Upper lobe of left lung (tissue), 6 donors: ENCODE measurements at regions not wholly inside any gene's neighbourhood (a gene's known extent, or its start where the extent isn't known, plus 50 kb on each side); places are given as distances from the start of the nearest gene placed in this dataset.

Source experiments
- ATAC-seq, 2 donors: fragments of 200-7000 bp; cut with Tn5 transposase; one replicate each; pipeline ENCODE4 v1.9.1; 2022; ENCODE audit warnings: mild to moderate bottlenecking in 2 of 2, moderate library complexity in 2 of 2; ENCODE audit not compliant: low FRiP score in 2 of 2
- DNase-seq, 2 donors: peaks; one replicate each; pipeline ENCODE4 v3.0.0-alpha.2; 2019 to 2020
- H3K27ac ChIP-seq, 4 donors: fragments of 200-600 bp; sonication (generic); one replicate each; pipeline ENCODE4 v1.5.1; 2016 to 2019
- H3K27me3 ChIP-seq, 4 donors: fragments of 200-600 bp; sonication (generic); one replicate each; pipeline ENCODE4 v1.5.1; 2017 to 2019
- H3K36me3 ChIP-seq, 4 donors: fragments of 200-600 bp; sonication (generic); one replicate each; pipeline ENCODE4 v1.5.1; 2016 to 2019
- H3K4me1 ChIP-seq, 4 donors: fragments of 200-600 bp; sonication (generic); one replicate each; pipeline ENCODE4 v1.5.1; 2018 to 2019
- H3K4me3 ChIP-seq, 4 donors: fragments of 200-600 bp; sonication (generic); one replicate each; pipeline ENCODE4 v1.5.1; 2017 to 2019; ENCODE audit warnings: mild to moderate bottlenecking in 2 of 4, moderate library complexity in 1 of 4
- H3K9me3 ChIP-seq, 4 donors: fragments of 200-600 bp; sonication (generic); one replicate each; pipeline ENCODE4 v1.5.1; 2018 to 2019
- EP300 ChIP-seq, 4 donors: sonication (generic); formaldehyde crosslinking; IDR thresholded peaks; one replicate each; pipeline ENCODE4 v1.5.1; 2017; ENCODE audit warnings: antibody characterized with exemption in 4 of 4, control low read depth in 2 of 4
- POLR2A ChIP-seq, 4 donors: fragments of 450-650 bp; IDR thresholded peaks; one replicate each; pipeline ENCODE4 v1.5.1; 2016 to 2017; ENCODE audit warnings: antibody characterized with exemption in 4 of 4, mild to moderate bottlenecking in 2 of 4
- POLR2AphosphoS5 ChIP-seq, 2 donors: sonication (generic); formaldehyde crosslinking; IDR thresholded peaks; one replicate each; pipeline ENCODE4 v1.5.1; 2017; ENCODE audit warnings: antibody characterized with exemption in 2 of 2
- WGBS, 2 donors: methylation state at CpG; one replicate each; pipeline ENCODE4 v1.1.5; 2017 to 2018; 5-methylcytosine and 5-hydroxymethylcytosine counted together
- TF ChIP-seq, protein P1 (sequence below), 6 experiments: fragments of 450-650 bp in 4 of 6; fragments of 200-600 bp in 2 of 6; sonication (generic) in 2 of 6; IDR thresholded peaks; one replicate each; pipeline ENCODE4 v1.5.1; 2016 to 2019; ENCODE audit warnings: antibody characterized with exemption in 6 of 6
- donor health status: DM: no; HTN: no; CAD: no; lungs with moderate emphysema.
- donor health status: DM: no; HTN: yes; CAD: no; lungs with severe emphysema.

DNA sequence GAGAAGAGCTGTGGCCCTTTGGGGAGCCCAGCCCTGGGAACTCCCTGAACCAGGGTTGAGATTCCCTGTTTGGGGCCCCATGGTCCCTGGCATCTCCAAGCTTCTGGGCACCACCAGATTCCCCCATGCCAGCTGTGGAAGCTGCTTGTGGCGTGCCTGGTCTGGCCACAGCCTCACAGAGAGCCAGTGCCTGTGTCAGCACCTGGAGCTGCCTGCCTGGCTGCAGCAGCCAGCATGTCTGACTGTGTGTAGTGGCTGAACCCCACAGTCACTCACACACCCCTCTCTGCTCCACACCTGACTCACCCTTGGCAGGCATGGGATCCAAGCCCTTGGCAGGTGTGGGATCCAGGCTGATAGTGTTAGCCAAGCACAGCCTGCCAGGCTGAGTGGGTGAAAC, 97.2 kb upstream of the GALNTL6 start:
- no peaks in the 10 kb centered on the region for H3K27me3 ChIP-seq
- peaks cover 0 to 3% (median 0%) of the 10 kb centered on the region in 4 donors for H3K9me3 ChIP-seq
- ATAC-seq (peak in 1 of 2 donors; percentile 35), DNase-seq (peak in 1 of 2 donors; percentile 29)
- WGBS, 2 donors, result 100% methylated on average over 1 of the region's 1 CpG; no CpG with 5 or more reads in 1 of the 2 donors
- no peak overlapping the region for H3K27ac ChIP-seq
- no peak for TF ChIP-seq EP300 (IDR thresholded peaks at IDR 0.05)
- H3K4me3 ChIP-seq, result no peak overlapping the region
- no peaks in the 10 kb centered on the region for H3K4me1 ChIP-seq
- H3K36me3 ChIP-seq, result no peaks in the 10 kb centered on the region

DNA sequence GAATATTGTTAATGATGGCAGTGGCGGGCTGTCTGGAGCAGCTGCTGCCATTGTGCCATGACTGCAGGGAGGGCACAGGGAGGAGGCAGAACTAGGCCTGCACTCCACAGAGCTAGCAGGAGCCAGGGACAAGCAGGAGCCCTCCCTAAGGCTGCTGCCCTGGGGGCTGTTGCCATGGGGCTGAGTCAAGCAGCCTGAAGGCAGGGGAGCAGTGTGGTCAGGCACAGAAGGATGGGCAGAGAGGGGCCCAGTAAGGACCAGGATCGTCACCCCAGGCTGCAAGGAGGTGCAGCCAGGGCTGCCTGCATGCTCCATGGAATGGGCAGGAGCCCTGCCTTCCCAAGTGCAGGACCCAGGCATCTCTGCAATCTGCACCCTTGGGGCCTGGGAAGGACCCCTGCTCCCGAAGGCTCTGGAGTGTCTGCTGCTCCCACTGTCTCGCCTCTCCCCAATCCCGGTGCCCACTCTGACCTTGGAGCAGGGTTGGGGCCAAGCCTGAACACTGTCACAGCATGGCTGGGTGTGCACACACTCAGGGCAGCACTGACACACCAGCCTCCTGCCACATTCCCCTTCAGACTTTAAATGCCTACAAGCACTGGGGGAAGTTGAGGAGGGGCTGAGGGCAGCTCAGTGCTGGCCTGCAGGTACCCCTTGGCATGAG, 98.3 kb upstream of the GALNTL6 start:
- Histone ChIP-seq H3K4me3 (no peak overlapping the region), H3K27ac (no peak overlapping the region), H3K9me3 (peaks cover 0 to 3% (median 0%) of the 10 kb centered on the region in 4 donors), H3K4me1 (no peaks in the 10 kb centered on the region), H3K36me3 (no peaks in the 10 kb centered on the region), H3K27me3 (no peaks in the 10 kb centered on the region)
- DNase-seq, result peak in 1 of 2 donors; percentile 23
- TF ChIP-seq, protein P1, sequence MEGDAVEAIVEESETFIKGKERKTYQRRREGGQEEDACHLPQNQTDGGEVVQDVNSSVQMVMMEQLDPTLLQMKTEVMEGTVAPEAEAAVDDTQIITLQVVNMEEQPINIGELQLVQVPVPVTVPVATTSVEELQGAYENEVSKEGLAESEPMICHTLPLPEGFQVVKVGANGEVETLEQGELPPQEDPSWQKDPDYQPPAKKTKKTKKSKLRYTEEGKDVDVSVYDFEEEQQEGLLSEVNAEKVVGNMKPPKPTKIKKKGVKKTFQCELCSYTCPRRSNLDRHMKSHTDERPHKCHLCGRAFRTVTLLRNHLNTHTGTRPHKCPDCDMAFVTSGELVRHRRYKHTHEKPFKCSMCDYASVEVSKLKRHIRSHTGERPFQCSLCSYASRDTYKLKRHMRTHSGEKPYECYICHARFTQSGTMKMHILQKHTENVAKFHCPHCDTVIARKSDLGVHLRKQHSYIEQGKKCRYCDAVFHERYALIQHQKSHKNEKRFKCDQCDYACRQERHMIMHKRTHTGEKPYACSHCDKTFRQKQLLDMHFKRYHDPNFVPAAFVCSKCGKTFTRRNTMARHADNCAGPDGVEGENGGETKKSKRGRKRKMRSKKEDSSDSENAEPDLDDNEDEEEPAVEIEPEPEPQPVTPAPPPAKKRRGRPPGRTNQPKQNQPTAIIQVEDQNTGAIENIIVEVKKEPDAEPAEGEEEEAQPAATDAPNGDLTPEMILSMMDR (IDR thresholded peaks at IDR 0.05), result no peak
- TF ChIP-seq POLR2AphosphoS5 (IDR thresholded peaks at IDR 0.05) (no peak), EP300 (IDR thresholded peaks at IDR 0.05) (no peak)
- ATAC-seq, result peak; percentile 12 to 60
- WGBS, 2 donors, result 78 to 90% methylated on average over 2 to 5 of the region's 5 CpGs

DNA sequence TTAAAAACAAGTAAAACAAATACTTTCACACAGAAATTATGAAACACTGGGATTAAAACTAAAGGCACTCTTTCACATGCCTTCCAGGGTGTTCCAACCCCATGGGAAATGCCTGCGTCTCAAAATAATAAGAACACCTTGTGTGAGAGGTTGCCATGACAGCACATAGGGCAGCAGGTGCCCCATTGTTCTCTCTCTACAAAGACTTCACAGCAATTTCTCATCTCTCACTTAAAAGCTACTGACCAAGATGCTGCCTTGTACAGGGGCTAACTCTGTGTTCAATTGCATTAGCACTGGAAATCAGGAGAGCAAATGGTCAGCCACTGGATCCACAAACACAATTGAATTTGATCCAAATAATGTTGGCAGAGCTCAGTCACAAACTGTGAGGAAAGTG, 102.5 kb upstream of the GALNTL6 start:
- ATAC-seq, result no peak
- H3K4me3 ChIP-seq, result no peak overlapping the region
- no peak for DNase-seq
- no peak overlapping the region for H3K27ac ChIP-seq
- H3K9me3 ChIP-seq, result peaks cover 0 to 3% (median 0%) of the 10 kb centered on the region in 4 donors
- H3K4me1 ChIP-seq, result no peaks in the 10 kb centered on the region
- WGBS, 2 donors, result 83 to 85% methylated on average over 1 of the region's 1 CpG
- no peaks in the 10 kb centered on the region for H3K27me3 ChIP-seq
- no peaks in the 10 kb centered on the region for H3K36me3 ChIP-seq
- TF ChIP-seq EP300 (IDR thresholded peaks at IDR 0.05) (no peak), POLR2AphosphoS5 (IDR thresholded peaks at IDR 0.05) (no peak), POLR2A (IDR thresholded peaks at IDR 0.05) (no peak)
- TF ChIP-seq, protein P1 (IDR thresholded peaks at IDR 0.05), result no peak

DNA sequence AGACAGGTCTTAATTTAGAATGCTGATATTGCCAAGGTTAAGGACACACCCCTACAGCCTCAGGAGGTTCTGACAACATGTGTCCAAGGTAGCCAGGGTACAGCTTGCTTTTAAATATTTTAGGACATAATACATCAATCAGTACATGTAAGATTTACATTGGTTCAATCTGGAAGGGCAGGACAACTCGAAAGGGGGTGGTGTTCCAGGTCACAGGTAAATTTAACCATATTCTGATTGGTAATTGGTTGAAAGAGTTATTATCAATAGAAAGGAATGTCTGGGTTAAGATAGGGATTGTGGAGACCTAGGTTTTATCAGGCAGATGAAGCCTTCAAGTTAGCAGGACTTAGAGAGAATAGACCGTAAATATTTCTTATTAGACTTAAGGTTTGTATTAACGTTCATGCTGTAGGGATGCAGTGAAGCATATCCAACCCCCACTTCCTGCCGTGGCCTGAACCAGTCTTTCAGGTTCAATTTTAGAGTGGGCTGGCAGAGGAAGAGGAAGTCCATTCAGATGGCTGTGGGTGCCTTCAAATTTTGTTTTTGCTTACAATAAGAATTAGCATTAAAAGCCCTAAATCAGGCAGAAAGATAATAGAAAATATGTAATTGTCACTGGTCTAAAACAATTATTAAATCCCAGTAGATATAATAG, 136.5 kb upstream of the GALNTL6 start:
- no peaks in the 10 kb centered on the region for H3K9me3 ChIP-seq
- H3K36me3 ChIP-seq, result no peaks in the 10 kb centered on the region
- no peaks in the 10 kb centered on the region for H3K27me3 ChIP-seq
- no peak overlapping the region for H3K4me3 ChIP-seq
- no peak overlapping the region for H3K27ac ChIP-seq
- H3K4me1 ChIP-seq, result no peaks in the 10 kb centered on the region
- TF ChIP-seq EP300 (IDR thresholded peaks at IDR 0.05) (no peak), POLR2AphosphoS5 (IDR thresholded peaks at IDR 0.05) (no peak), POLR2A (IDR thresholded peaks at IDR 0.05) (no peak)
- TF ChIP-seq, protein P1 (IDR thresholded peaks at IDR 0.05), result no peak
- DNase-seq (no peak), ATAC-seq (no peak)
- WGBS, 2 donors, result 42 to 50% methylated on average over 4 of the region's 4 CpGs

DNA sequence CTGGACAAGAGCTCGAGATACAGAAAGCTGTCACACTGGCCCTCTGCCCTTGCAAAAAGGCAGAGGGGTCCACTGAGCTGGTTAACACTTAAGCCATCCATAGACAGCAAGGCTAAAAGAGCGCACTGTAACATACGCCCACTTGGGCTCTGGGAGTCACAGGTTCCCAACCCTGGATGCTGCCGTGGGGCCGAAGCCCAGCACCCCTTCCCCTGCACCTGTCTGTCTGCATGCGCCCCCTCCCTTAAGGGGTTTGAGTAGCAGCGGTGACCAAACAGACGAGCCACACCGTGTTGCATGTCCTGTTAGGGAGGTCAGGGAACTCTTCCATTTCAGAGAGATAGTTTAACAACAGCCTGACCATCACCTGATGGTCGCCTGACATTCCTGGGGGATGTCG, 138.4 kb upstream of the GALNTL6 start:
- Histone ChIP-seq H3K4me1 (no peaks in the 10 kb centered on the region), H3K27me3 (no peaks in the 10 kb centered on the region), H3K36me3 (no peaks in the 10 kb centered on the region), H3K27ac (no peak overlapping the region), H3K9me3 (no peaks in the 10 kb centered on the region), H3K4me3 (no peak overlapping the region)
- ATAC-seq (no peak), DNase-seq (peak in 1 of 2 donors; percentile 25)
- 91 to 93% methylated on average over 11 of the region's 11 CpGs for WGBS, 2 donors
- TF ChIP-seq, protein P1 (IDR thresholded peaks at IDR 0.05), result no peak
- no peak for TF ChIP-seq EP300 (IDR thresholded peaks at IDR 0.05)
- TF ChIP-seq POLR2AphosphoS5 (IDR thresholded peaks at IDR 0.05), result no peak
- TF ChIP-seq POLR2A (IDR thresholded peaks at IDR 0.05), result no peak
